Cardiac fibroblast (primary cell): ENCODE measurements at regions not wholly inside any gene's neighbourhood (a gene's known extent, or its start where the extent isn't known, plus 50 kb on each side); places are given as distances from the start of the nearest gene placed in this dataset.

ENCODE experiments used
- DNase-seq, 2 donors: peaks; one replicate each; pipeline versions ENCODE4 v3.0.0 to v3.0.0-alpha.2; 2010; ENCODE audit warnings: low read depth in 2 of 2
- H3K4me3 ChIP-seq, 2 donors: replicated peaks in 1 of 2; 1 replicate in 1 of 2; 2 replicates in 1 of 2; pipeline ENCODE4 v1.5.1; 2011; ENCODE audit warnings: low read depth in 2 of 2, low read length in 2 of 2, mild to moderate bottlenecking in 2 of 2, moderate library complexity in 1 of 2
- CTCF ChIP-seq: IDR thresholded peaks from one replicate; pipeline ENCODE4 v1.5.1; 2011; ENCODE audit warnings: low read depth, mild to moderate bottlenecking, low read length, inconsistent platforms

- no peak overlapping the region for H3K4me3 ChIP-seq
- TF ChIP-seq CTCF: no peak
- DNase-seq: no peak
Observed at GRCh38 chr18:77539860-77540259, 290.2 kb downstream of the GALR1 start.

GRCh38 chr18:77544792-77545191 lies 295.1 kb downstream of the GALR1 start:
- no peak for TF ChIP-seq CTCF
- no peak for DNase-seq
- no peak overlapping the region for H3K4me3 ChIP-seq

GRCh38 chr18:77547757-77548156 lies 298.1 kb downstream of the GALR1 start:
- no peak overlapping the region for H3K4me3 ChIP-seq
- no peak for TF ChIP-seq CTCF
- no peak for DNase-seq

GRCh38 chr18:77548790-77549420 lies 299.3 kb downstream of the GALR1 start:
- DNase-seq: no peak
- H3K4me3 ChIP-seq: no peak overlapping the region
- no peak for TF ChIP-seq CTCF

GRCh38 chr18:77550625-77551024 lies 301.0 kb downstream of the GALR1 start:
- TF ChIP-seq CTCF: no peak
- no peak for DNase-seq
- H3K4me3 ChIP-seq: no peak overlapping the region

GRCh38 chr18:77551055-77551454 lies 301.4 kb downstream of the GALR1 start:
- no peak overlapping the region for H3K4me3 ChIP-seq
- no peak for TF ChIP-seq CTCF
- no peak for DNase-seq

- no peak overlapping the region for H3K4me3 ChIP-seq
- TF ChIP-seq CTCF: no peak
- DNase-seq: no peak
Observed at GRCh38 chr18:77552945-77553344, 303.3 kb downstream of the GALR1 start.
